SJCRH30 (cell line): ENCODE measurements at regions not wholly inside any gene's neighbourhood (a gene's known extent, or its start where the extent isn't known, plus 50 kb on each side); places are given as distances from the start of the nearest gene placed in this dataset.

Experiments
- DNase-seq, 2 experiments: peaks; one replicate each; pipeline ENCODE4 v3.0.0-alpha.2; 2015 to 2020
- H3K27ac ChIP-seq: fragments of 250-450 bp; sonication (Bioruptor Pico); 2 replicates; pipeline ENCODE4 v1.5.1; 2020; ENCODE audit warnings: mild to moderate bottlenecking, moderate library complexity
- H3K27me3 ChIP-seq: fragments of 250-450 bp; sonication (Bioruptor Pico); 2 replicates; pipeline ENCODE4 v1.5.1; 2020; ENCODE audit warnings: mild to moderate bottlenecking, moderate library complexity
- H3K36me3 ChIP-seq: fragments of 250-450 bp; sonication (Bioruptor Pico); 2 replicates; pipeline ENCODE4 v1.5.1; 2020; ENCODE audit warnings: mild to moderate bottlenecking, moderate library complexity
- H3K4me1 ChIP-seq: fragments of 250-450 bp; sonication (Bioruptor Pico); 2 replicates; pipeline ENCODE4 v1.5.1; 2020; ENCODE audit warnings: mild to moderate bottlenecking, moderate library complexity
- H3K4me3 ChIP-seq: fragments of 250-450 bp; sonication (Bioruptor Pico); 2 replicates; pipeline ENCODE4 v1.5.1; 2020; ENCODE audit warnings: mild to moderate bottlenecking, moderate library complexity
- H3K9me3 ChIP-seq: fragments of 250-450 bp; sonication (Bioruptor Pico); replicated peaks from 2 replicates; pipeline ENCODE4 v1.5.1; 2020; ENCODE audit warnings: mild to moderate bottlenecking, moderate library complexity

DNA sequence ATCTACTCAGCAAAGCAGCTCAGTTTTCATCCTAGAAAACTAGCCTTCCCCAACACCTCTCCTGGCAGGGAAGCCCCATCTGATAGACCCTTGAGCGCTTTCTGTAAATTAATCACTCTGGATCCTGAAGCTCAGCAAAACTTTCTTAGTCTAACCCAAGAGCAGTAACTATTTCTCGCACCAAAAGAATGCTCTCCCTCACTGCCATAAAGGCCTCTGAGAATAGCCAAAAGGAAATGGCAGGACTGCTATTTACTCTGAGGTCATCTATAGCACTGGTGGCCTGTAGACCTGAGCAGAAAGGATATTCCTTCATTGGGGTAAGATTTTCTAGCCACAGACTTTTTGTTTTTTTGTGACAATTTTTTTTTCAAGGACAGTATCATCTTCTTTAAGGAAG lies 345.8 kb upstream of the ADAMTS9 start:
- Histone ChIP-seq H3K4me1 (peaks cover 10% of the 10 kb centered on the region), H3K27ac (no peak overlapping the region), H3K27me3 (no peaks in the 10 kb centered on the region), H3K4me3 (no peak overlapping the region), H3K36me3 (no peaks in the 10 kb centered on the region), H3K9me3 (no peaks in the 10 kb centered on the region)
- DNase-seq: no peak

GRCh38 chr3:65030847-65031463 lies 343.2 kb upstream of the ADAMTS9 start:
- Histone ChIP-seq H3K27me3 (no peaks in the 10 kb centered on the region), H3K4me1 (peaks cover 10% of the 10 kb centered on the region), H3K36me3 (no peaks in the 10 kb centered on the region), H3K4me3 (no peak overlapping the region), H3K9me3 (no peaks in the 10 kb centered on the region), H3K27ac (no peak overlapping the region)
- peak; percentile 18 to 52 for DNase-seq

GRCh38 chr3:65030014-65030627 lies 342.3 kb upstream of the ADAMTS9 start:
- Histone ChIP-seq H3K36me3 (no peaks in the 10 kb centered on the region), H3K27ac (no peak overlapping the region), H3K4me1 (peaks cover 10% of the 10 kb centered on the region), H3K4me3 (no peak overlapping the region), H3K9me3 (no peaks in the 10 kb centered on the region), H3K27me3 (no peaks in the 10 kb centered on the region)
- no peak for DNase-seq

DNA sequence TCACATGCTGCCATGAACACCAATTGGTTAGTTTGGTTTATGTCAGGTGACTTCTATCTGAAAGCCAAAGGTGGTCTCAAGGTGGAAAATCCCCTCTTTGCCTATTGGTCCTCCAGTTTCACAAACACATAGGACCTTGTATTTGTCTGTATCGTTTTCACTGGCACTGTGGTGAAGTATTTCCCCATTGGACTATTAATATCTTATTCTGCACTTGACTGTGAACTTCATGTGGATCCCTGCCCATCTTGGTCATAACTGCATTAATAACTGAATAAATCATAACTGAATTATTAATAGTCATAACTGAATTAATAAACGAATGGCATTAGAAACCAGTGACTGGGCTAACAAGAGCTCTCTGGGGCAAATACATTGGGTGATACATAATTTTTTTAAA lies 341.3 kb upstream of the ADAMTS9 start:
- Histone ChIP-seq H3K4me1 (peaks cover 10% of the 10 kb centered on the region), H3K36me3 (no peaks in the 10 kb centered on the region), H3K9me3 (no peaks in the 10 kb centered on the region), H3K4me3 (no peak overlapping the region), H3K27ac (no peak overlapping the region), H3K27me3 (no peaks in the 10 kb centered on the region)
- DNase-seq: no peak

- H3K4me3 ChIP-seq: no peak overlapping the region
- no peak overlapping the region for H3K27ac ChIP-seq
- no peak for DNase-seq
- H3K9me3 ChIP-seq: no peaks in the 10 kb centered on the region
- H3K27me3 ChIP-seq: no peaks in the 10 kb centered on the region
- H3K36me3 ChIP-seq: no peaks in the 10 kb centered on the region
- peaks cover 10% of the 10 kb centered on the region for H3K4me1 ChIP-seq
These were observed 340.2 kb upstream of the ADAMTS9 start for GRCh38 chr3:65028024-65028423.

- Histone ChIP-seq H3K27me3 (no peaks in the 10 kb centered on the region), H3K4me1 (peaks cover 10% of the 10 kb centered on the region), H3K4me3 (no peak overlapping the region), H3K9me3 (no peaks in the 10 kb centered on the region), H3K36me3 (no peaks in the 10 kb centered on the region), H3K27ac (no peak overlapping the region)
- DNase-seq: no peak
These were observed 339.5 kb upstream of the ADAMTS9 start for GRCh38 chr3:65027335-65027734.

DNA sequence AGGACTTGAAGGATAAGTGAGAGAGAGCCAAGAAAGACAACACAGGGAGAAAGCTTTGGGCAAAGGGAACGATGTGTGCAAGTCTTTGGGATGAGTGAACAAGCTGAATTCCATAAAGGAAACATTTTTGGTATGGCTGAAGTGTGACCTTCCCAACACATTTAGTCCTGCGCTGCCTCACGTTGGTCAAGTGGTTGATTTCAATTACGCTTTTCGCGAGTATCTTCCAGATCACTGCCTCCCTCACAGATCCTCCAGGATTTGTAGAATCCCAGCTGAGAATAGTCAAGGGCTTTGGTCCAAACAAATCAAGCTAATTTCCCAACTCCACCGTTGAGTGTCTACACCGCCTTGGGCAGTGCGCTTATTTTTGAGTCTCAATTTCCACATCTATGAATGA lies 338.4 kb upstream of the ADAMTS9 start:
- Histone ChIP-seq H3K27me3 (no peaks in the 10 kb centered on the region), H3K27ac (no peak overlapping the region), H3K9me3 (no peaks in the 10 kb centered on the region), H3K36me3 (no peaks in the 10 kb centered on the region), H3K4me3 (no peak overlapping the region), H3K4me1 (peaks cover 9% of the 10 kb centered on the region)
- no peak for DNase-seq

DNA sequence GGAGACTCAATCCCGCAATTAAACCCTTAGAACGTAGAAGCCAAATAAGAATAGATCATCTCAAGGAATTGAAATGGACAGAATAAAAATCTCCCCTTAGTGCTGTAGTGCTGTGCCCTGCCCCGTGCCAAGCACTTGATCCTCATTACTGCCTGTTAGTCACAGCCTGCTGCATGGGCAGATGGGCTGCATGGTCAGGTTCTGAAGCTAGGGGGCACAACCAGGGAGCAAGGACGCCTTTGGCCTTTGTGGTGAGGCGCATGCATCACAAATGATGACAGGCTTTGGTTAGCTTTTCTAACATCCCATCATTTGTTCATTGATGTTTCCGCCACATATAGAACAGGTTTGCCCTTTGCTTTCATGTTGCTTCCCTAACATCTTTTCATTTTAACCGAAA lies 336.3 kb upstream of the ADAMTS9 start:
- Histone ChIP-seq H3K9me3 (no peaks in the 10 kb centered on the region), H3K4me1 (no peaks in the 10 kb centered on the region), H3K27ac (no peak overlapping the region), H3K27me3 (no peaks in the 10 kb centered on the region), H3K4me3 (no peak overlapping the region), H3K36me3 (no peaks in the 10 kb centered on the region)
- no peak for DNase-seq

- Histone ChIP-seq H3K27ac (no peak overlapping the region), H3K27me3 (no peaks in the 10 kb centered on the region), H3K4me3 (no peak overlapping the region), H3K9me3 (no peaks in the 10 kb centered on the region), H3K36me3 (no peaks in the 10 kb centered on the region), H3K4me1 (no peaks in the 10 kb centered on the region)
- no peak for DNase-seq
These were observed 332.7 kb upstream of the ADAMTS9 start for GRCh38 chr3:65020281-65021160.

DNA sequence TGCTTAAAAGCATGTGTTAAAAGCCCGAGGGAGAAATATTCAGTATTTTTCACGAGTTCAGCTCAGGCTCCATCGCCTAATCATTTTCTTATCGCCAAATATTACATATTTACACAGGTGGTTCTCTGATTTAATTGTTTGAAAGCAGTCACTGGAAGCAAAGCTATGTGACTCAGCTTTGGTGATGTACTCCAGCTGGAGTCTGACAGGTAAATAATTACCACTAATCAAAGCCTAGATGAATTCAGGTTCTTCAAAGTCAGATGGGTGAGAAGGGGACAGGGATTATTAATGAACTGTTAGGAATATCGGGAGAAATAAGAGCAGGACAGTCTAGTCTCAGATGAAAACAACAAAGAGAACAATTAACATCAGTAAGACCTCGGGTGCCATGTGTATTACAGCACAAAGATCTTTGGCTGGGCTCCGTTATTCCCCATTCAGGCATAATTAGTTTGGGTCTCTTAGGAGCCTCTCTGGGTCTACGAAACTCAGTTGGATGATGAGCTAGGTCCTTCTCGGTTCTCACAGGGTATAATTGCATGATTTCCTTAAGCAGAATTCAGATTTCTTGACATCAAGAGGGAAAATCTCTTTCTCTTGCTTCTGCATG lies 331.7 kb upstream of the ADAMTS9 start:
- H3K27ac ChIP-seq: no peak overlapping the region
- no peaks in the 10 kb centered on the region for H3K4me1 ChIP-seq
- H3K9me3 ChIP-seq: no peaks in the 10 kb centered on the region
- H3K27me3 ChIP-seq: no peaks in the 10 kb centered on the region
- H3K4me3 ChIP-seq: no peak overlapping the region
- H3K36me3 ChIP-seq: no peaks in the 10 kb centered on the region
- no peak for DNase-seq

DNA sequence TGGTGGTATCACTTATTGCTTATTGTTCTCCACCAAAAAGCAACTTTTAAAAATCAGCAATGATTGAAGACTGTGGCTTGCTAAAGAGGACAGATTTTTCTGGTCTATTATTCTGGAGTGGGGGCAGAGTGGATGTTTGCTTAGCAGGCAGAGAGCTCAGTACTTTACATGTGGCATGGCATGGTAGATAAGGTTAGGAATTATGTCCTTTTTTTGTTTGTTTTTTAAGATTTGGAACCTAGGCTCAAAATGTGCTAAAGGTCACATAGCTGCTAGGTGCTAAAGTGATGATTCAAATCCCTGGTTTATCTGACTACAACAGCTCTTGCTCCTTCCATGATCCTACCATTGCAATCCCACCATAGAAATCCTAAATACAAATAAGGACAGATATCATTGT lies 331.0 kb upstream of the ADAMTS9 start:
- no peaks in the 10 kb centered on the region for H3K27me3 ChIP-seq
- H3K4me1 ChIP-seq: no peaks in the 10 kb centered on the region
- H3K36me3 ChIP-seq: no peaks in the 10 kb centered on the region
- H3K9me3 ChIP-seq: no peaks in the 10 kb centered on the region
- DNase-seq: no peak
- no peak overlapping the region for H3K27ac ChIP-seq
- H3K4me3 ChIP-seq: no peak overlapping the region

- Histone ChIP-seq H3K9me3 (no peaks in the 10 kb centered on the region), H3K4me3 (no peak overlapping the region)
- DNase-seq: no peak
These were observed 329.6 kb upstream of the ADAMTS9 start for GRCh38 chr3:65017359-65017758.

DNA sequence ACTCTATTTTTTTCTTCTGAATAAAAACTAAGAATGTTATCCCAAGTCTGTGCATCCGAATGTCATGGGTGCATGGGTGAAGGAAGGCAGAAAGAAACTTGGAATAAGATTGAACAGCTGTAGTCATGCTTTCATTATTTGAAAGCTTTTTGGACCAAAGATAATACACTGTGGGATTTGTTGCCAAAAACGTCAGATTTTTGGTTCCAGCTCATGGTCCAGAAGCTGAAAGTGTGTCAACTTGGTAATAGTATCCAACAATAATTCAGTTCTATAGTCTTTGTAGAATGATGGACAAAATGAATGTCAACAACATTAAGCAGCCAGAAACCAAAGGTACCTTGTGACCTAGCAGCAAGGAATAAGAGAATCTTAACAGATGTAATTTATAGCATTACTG lies 327.9 kb upstream of the ADAMTS9 start:
- no peaks in the 10 kb centered on the region for H3K27me3 ChIP-seq
- H3K27ac ChIP-seq: no peak overlapping the region
- H3K9me3 ChIP-seq: no peaks in the 10 kb centered on the region
- H3K4me3 ChIP-seq: no peak overlapping the region
- no peaks in the 10 kb centered on the region for H3K36me3 ChIP-seq
- H3K4me1 ChIP-seq: no peaks in the 10 kb centered on the region
- no peak for DNase-seq

More at GRCh38 chr3:65017359-65017758, 329.6 kb upstream of the ADAMTS9 start:
- no peak overlapping the region for H3K27ac ChIP-seq
- no peaks in the 10 kb centered on the region for H3K4me1 ChIP-seq
- no peaks in the 10 kb centered on the region for H3K27me3 ChIP-seq
- no peaks in the 10 kb centered on the region for H3K36me3 ChIP-seq

- H3K4me1 ChIP-seq: no peaks in the 10 kb centered on the region
- no peak overlapping the region for H3K27ac ChIP-seq
- no peaks in the 10 kb centered on the region for H3K27me3 ChIP-seq
- H3K4me3 ChIP-seq: no peak overlapping the region
- H3K9me3 ChIP-seq: no peaks in the 10 kb centered on the region
- DNase-seq: no peak
- H3K36me3 ChIP-seq: no peaks in the 10 kb centered on the region
These were observed 325.3 kb upstream of the ADAMTS9 start for GRCh38 chr3:65013053-65013452.

DNA sequence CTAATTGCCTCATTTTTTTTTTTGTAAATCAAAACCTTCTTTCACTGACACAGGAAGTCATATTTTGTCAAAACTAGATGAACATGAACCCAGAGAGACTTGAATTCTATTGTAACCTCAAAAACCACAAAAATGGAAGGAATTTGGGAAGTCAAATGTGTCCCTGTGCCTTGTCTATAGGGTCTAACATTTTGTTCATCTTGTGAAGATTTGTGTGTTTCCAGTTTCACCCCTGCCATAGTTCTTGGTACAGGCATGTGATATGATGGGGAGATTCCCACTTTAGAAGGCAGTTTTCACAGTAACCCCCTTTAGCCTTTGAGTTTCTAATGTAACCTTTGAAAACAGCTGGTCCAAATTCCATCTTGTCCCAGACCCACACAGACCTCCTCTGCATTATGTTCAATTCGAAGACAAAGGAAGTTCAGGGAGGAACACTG lies 318.5 kb upstream of the ADAMTS9 start:
- H3K4me1 ChIP-seq: peaks cover 33% of the 10 kb centered on the region
- H3K4me3 ChIP-seq: no peak overlapping the region
- H3K27ac ChIP-seq: peak overlapping the region; percentile 88
- H3K27me3 ChIP-seq: no peaks in the 10 kb centered on the region
- peak; percentile 53 to 80 for DNase-seq
- no peaks in the 10 kb centered on the region for H3K36me3 ChIP-seq
- no peaks in the 10 kb centered on the region for H3K9me3 ChIP-seq
